HCT116 (cell line): ENCODE measurements at regions not wholly inside any gene's neighbourhood (a gene's known extent, or its start where the extent isn't known, plus 50 kb on each side); places are given as distances from the start of the nearest gene placed in this dataset.

Experiments
- ATAC-seq: fragments of 200-7000 bp; cut with Tn5 transposase; 2 replicates; pipeline ENCODE4 v1.9.1; 2020; ENCODE audit warnings: mild to moderate bottlenecking, moderate library complexity
- BruUV-seq: library from RNA; stranded (reverse); fragments of 400-500 nt; replicated peaks from 2 replicates; lab custom pipeline; 2021; lab: Mats Ljungman, UMichigan
- CTCF ChIA-PET: fragments of 300-600 bp; sonication (Branson Sonifier 250); formaldehyde crosslinking; loops from one replicate; lab custom pipeline; 2021; ENCODE audit warnings: antibody characterized with exemption; lab: Charles Lee
- POLR2A ChIA-PET: fragments of 300-600, 350-600 bp; sonication (Branson Sonifier 250); formaldehyde crosslinking; loops from one replicate; lab custom pipeline; 2021; ENCODE audit warnings: antibody characterized with exemption; lab: Charles Lee
- RAD21 ChIA-PET, 2 experiments: fragments of 300-600 bp; sonication (Branson Sonifier 250); formaldehyde crosslinking; loops; one replicate each; lab custom pipeline; 2023; ENCODE audit warnings: low total read pairs in 2 of 2; ENCODE audit not compliant: uncharacterized antibody in 2 of 2, unreplicated experiment in 2 of 2, low non-redundant PET in 1 of 2; lab: Charles Lee
- DNase-seq: peaks from one replicate; pipeline ENCODE4 v3.0.0-alpha.2; 2010; ENCODE audit warnings: low read depth, low spot score
- H2AFZ ChIP-seq: fragments of 200-600 bp; shearing (Covaris generic), sonication (generic); 2 replicates; pipeline ENCODE4 v1.6.1; 2017; ENCODE audit warnings: low read depth, mixed run types, mixed read lengths, antibody characterized with exemption, low read length; ENCODE audit not compliant: poor library complexity, severe bottlenecking
- H3K27ac ChIP-seq: 2 replicates; pipeline ENCODE4 v1.5.1; 2012; ENCODE audit warnings: low read depth, low read length
- H3K27me3 ChIP-seq: fragments of 200-600 bp; sonication (generic); 2 replicates; pipeline ENCODE4 v1.6.1; 2016; ENCODE audit warnings: mixed run types, low read length, mixed read lengths; ENCODE audit not compliant: insufficient read depth
- H3K36me3 ChIP-seq, 2 experiments: fragments of 200-500 bp in 1 of 2; fragments of 200-600 bp in 1 of 2; sonication (Bioruptor generic) in 1 of 2; sonication (generic) in 1 of 2; 2 replicates each; pipeline versions ENCODE4 v1.5.1 to v1.6.1; 2014 to 2016; ENCODE audit warnings: low read length in 2 of 2, inconsistent platforms in 1 of 2, mixed read lengths in 1 of 2, mixed run types in 1 of 2; ENCODE audit not compliant: insufficient read depth in 2 of 2, control insufficient read depth in 1 of 2
- H3K4me1 ChIP-seq, 2 experiments: fragments of 200-600 bp in 1 of 2; sonication (generic) in 1 of 2; 2 replicates each; pipeline versions ENCODE4 v1.5.1 to v1.6.1; 2012 to 2017; ENCODE audit warnings: low read length in 2 of 2, inconsistent platforms in 1 of 2, mild to moderate bottlenecking in 1 of 2, mixed read lengths in 1 of 2, mixed run types in 1 of 2, moderate library complexity in 1 of 2; ENCODE audit not compliant: insufficient read depth in 2 of 2, control insufficient read depth in 1 of 2
- H3K4me2 ChIP-seq: fragments of 200-600 bp; sonication (generic); 2 replicates; pipeline ENCODE4 v1.6.1; 2017; ENCODE audit warnings: mixed run types, low read length, mixed read lengths
- H3K4me3 ChIP-seq, 2 experiments: fragments of 200-600 bp in 1 of 2; sonication (generic) in 1 of 2; replicated peaks in 1 of 2; 2 replicates each; pipeline ENCODE4 v1.5.1; 2011 to 2016; ENCODE audit warnings: low read length in 2 of 2, control low read depth in 1 of 2, low read depth in 1 of 2, mild to moderate bottlenecking in 1 of 2, mixed read lengths in 1 of 2, mixed run types in 1 of 2
- H3K79me2 ChIP-seq: fragments of 200-600 bp; sonication (generic); 2 replicates; pipeline ENCODE4 v1.6.1; 2017; ENCODE audit warnings: mild to moderate bottlenecking, mixed run types, low read length, moderate library complexity, mixed read lengths; ENCODE audit not compliant: insufficient read depth
- H3K9ac ChIP-seq: fragments of 200-600 bp; sonication (generic); 2 replicates; pipeline ENCODE4 v1.6.1; 2016; ENCODE audit warnings: low read length, mixed read lengths
- H3K9me2 ChIP-seq: fragments of 200-600 bp; sonication (generic), shearing (Covaris generic); 2 replicates; pipeline ENCODE4 v1.6.1; 2017; ENCODE audit warnings: mixed run types, mild to moderate bottlenecking, moderate library complexity; ENCODE audit not compliant: insufficient read depth
- H3K9me3 ChIP-seq, 2 experiments: fragments of 200-500 bp in 1 of 2; fragments of 200-600 bp in 1 of 2; sonication (Bioruptor generic) in 1 of 2; sonication (generic) in 1 of 2; 2 replicates each; pipeline ENCODE4 v1.6.1; 2014 to 2017; ENCODE audit warnings: low read length in 2 of 2, mixed read lengths in 2 of 2, inconsistent platforms in 1 of 2, low read depth in 1 of 2, mild to moderate bottlenecking in 1 of 2, mixed run types in 1 of 2, moderate library complexity in 1 of 2; ENCODE audit not compliant: control insufficient read depth in 1 of 2, insufficient read depth in 1 of 2
- H4K20me1 ChIP-seq: fragments of 200-600 bp; sonication (generic), shearing (Covaris generic); 2 replicates; pipeline ENCODE4 v1.6.1; 2017; ENCODE audit warnings: mixed run types, mild to moderate bottlenecking, moderate library complexity; ENCODE audit not compliant: insufficient read depth
- ATF3 ChIP-seq: IDR thresholded peaks from 2 replicates; pipeline ENCODE4 v1.6.1; 2012
- CEBPB ChIP-seq: IDR thresholded peaks from 2 replicates; pipeline ENCODE4 v1.6.1; 2012; ENCODE audit warnings: low read depth
- CTCF ChIP-seq, 3 experiments: fragments of 200-600 bp in 1 of 3; sonication (generic) in 1 of 3; IDR thresholded peaks in 2 of 3; conservative IDR thresholded peaks in 1 of 3; 2 replicates each; pipeline ENCODE4 v1.5.1; 2012 to 2017; ENCODE audit warnings: low read depth in 2 of 3, low read length in 2 of 3, antibody characterized with exemption in 1 of 3, borderline replicate concordance in 1 of 3, control low read depth in 1 of 3, mild to moderate bottlenecking in 1 of 3, mixed read lengths in 1 of 3, mixed run types in 1 of 3, moderate library complexity in 1 of 3; ENCODE audit not compliant: insufficient read depth in 1 of 3
- ELF1 ChIP-seq: IDR thresholded peaks from 2 replicates; pipeline ENCODE4 v1.6.1; 2012; ENCODE audit warnings: low read depth, borderline replicate concordance
- EZH2 ChIP-seq: fragments of 200-600 bp; sonication (generic); IDR thresholded peaks from 2 replicates; pipeline ENCODE4 v1.6.1; 2017; ENCODE audit warnings: antibody characterized with exemption, mixed run types
- EZH2phosphoT487 ChIP-seq: fragments of 200-600 bp; IDR thresholded peaks from 2 replicates; pipeline ENCODE4 v1.6.1; 2018; ENCODE audit warnings: antibody characterized with exemption, borderline replicate concordance
- JUND ChIP-seq: IDR thresholded peaks from 2 replicates; pipeline ENCODE4 v1.6.1; 2012
- RAD21 ChIP-seq: IDR thresholded peaks from 2 replicates; pipeline ENCODE4 v1.6.1; 2012; ENCODE audit warnings: low read depth, mild to moderate bottlenecking
- REST ChIP-seq: IDR thresholded peaks from 2 replicates; pipeline ENCODE4 v1.6.1; 2012; ENCODE audit warnings: low read depth
- SP1 ChIP-seq: IDR thresholded peaks from 2 replicates; pipeline ENCODE4 v1.6.1; 2012; ENCODE audit warnings: low read depth
- TCF7L2 ChIP-seq: IDR thresholded peaks from 2 replicates; pipeline ENCODE4 v1.7.0; 2011; ENCODE audit warnings: borderline replicate concordance, inconsistent platforms; ENCODE audit not compliant: insufficient read depth, insufficient read length; ENCODE audit errors: extremely low read depth
- ZFX ChIP-seq: fragments of 450-650 bp; IDR thresholded peaks from 2 replicates; pipeline ENCODE4 v1.6.1; 2017
- intact Hi-C: fragments of 100-400 bp; cut with micrococcal nuclease; formaldehyde crosslinking; loops from 2 replicates; pipeline ENCODE4 v1.10.0; 2022

- no peak overlapping the region for H3K4me2 ChIP-seq
- no peak overlapping the region for H3K27ac ChIP-seq
- no peak for DNase-seq
- RAD21 ChIA-PET: no interaction called here
- no peaks in the 10 kb centered on the region for H3K9me2 ChIP-seq
- no peaks in the 10 kb centered on the region for H3K36me3 ChIP-seq
- H3K79me2 ChIP-seq: no peaks in the 10 kb centered on the region
- H2AFZ ChIP-seq: no peak overlapping the region
- POLR2A ChIA-PET: no interaction called here
- no peaks in the 10 kb centered on the region for H3K27me3 ChIP-seq
- peaks cover 0 to 18% of the 10 kb centered on the region in 2 experiments; a peak in 2 of 4 replicates for H3K9me3 ChIP-seq
- BruUV-seq: no TSS peak
- no peak overlapping the region for H3K4me3 ChIP-seq
- H4K20me1 ChIP-seq: no peaks in the 10 kb centered on the region
- ATAC-seq: no peak
- TF ChIP-seq REST: no peak
- TF ChIP-seq JUND: no peak
- TF ChIP-seq ATF3: no peak
- TF ChIP-seq ZFX: no peak
- no peak for TF ChIP-seq CEBPB
- no peak for TF ChIP-seq RAD21
- no peak for TF ChIP-seq ELF1
- no peak for TF ChIP-seq EZH2
- no peak for TF ChIP-seq TCF7L2
- no peak for TF ChIP-seq CTCF (IDR thresholded peaks at IDR 0.05 in 2 of 3, conservative IDR thresholded peaks at IDR 0.05 in 1 of 3; ENCODE audit: borderline replicate concordance in 1 of 3, insufficient read depth in 1 of 3, low read depth in 2 of 3, low read length in 2 of 3)
- TF ChIP-seq SP1: no peak
- no peak for TF ChIP-seq EZH2phosphoT487
- intact Hi-C loops: no loop called here
- CTCF ChIA-PET: no interaction called here
- no peak overlapping the region for H3K9ac ChIP-seq
- H3K4me1 ChIP-seq: no peaks in the 10 kb centered on the region
Observed at GRCh38 chr10:56469482-56469881, 108.4 kb upstream of the ZWINT start.
